NCI-H1417 (cell line): ENCODE measurements at regions not wholly inside any gene's neighbourhood (a gene's known extent, or its start where the extent isn't known, plus 50 kb on each side); places are given as distances from the start of the nearest gene placed in this dataset.
A peak's percentile ranks its signal among the peaks of the same experiment; 100 is the strongest.

Experiments
- DNase-seq, 3 experiments: peaks; one replicate each; lab custom pipeline; 2025; lab: John Stamatoyannopoulos, UW

- DNase-seq: no peak
Measured at GRCh38 chr3:29057326-29057725, 223.5 kb upstream of the RBMS3 start.

- DNase-seq: peak in 2 of 3 experiments; percentile 14 to 44
Measured at GRCh38 chr3:29064085-29064484, 216.8 kb upstream of the RBMS3 start.

- DNase-seq: peak; percentile 44 to 80 (median 75)
Measured at GRCh38 chr3:29065211-29065785, 215.6 kb upstream of the RBMS3 start.

GRCh38 chr3:29067007-29067406, 213.9 kb upstream of the RBMS3 start:
- no peak for DNase-seq

GRCh38 chr3:29070959-29071634, 209.8 kb upstream of the RBMS3 start:
- DNase-seq: no peak

- no peak for DNase-seq
Measured at GRCh38 chr3:29072611-29073010, 208.3 kb upstream of the RBMS3 start.

- DNase-seq: no peak
Measured at GRCh38 chr3:29077356-29077755, 203.5 kb upstream of the RBMS3 start.

- no peak for DNase-seq
Measured at GRCh38 chr3:29079358-29079757, 201.5 kb upstream of the RBMS3 start.

- DNase-seq: no peak
Measured at GRCh38 chr3:29080967-29081366, 199.9 kb upstream of the RBMS3 start.

- DNase-seq: no peak
Measured at GRCh38 chr3:29083081-29083480, 197.8 kb upstream of the RBMS3 start.

GRCh38 chr3:29083676-29084075, 197.2 kb upstream of the RBMS3 start:
- DNase-seq: no peak

GRCh38 chr3:29088579-29088978, 192.3 kb upstream of the RBMS3 start:
- no peak for DNase-seq

GRCh38 chr3:29090912-29091597, 189.8 kb upstream of the RBMS3 start:
- no peak for DNase-seq

- no peak for DNase-seq
Measured at GRCh38 chr3:29091599-29092189, 189.2 kb upstream of the RBMS3 start.

GRCh38 chr3:29092348-29092747, 188.5 kb upstream of the RBMS3 start:
- no peak for DNase-seq

GRCh38 chr3:29099296-29099695, 181.6 kb upstream of the RBMS3 start:
- DNase-seq: no peak

GRCh38 chr3:29099775-29100174, 181.1 kb upstream of the RBMS3 start:
- no peak for DNase-seq

- DNase-seq: no peak
Measured at GRCh38 chr3:29100292-29100691, 180.6 kb upstream of the RBMS3 start.

- no peak for DNase-seq
Measured at GRCh38 chr3:29128001-29128400, 152.9 kb upstream of the RBMS3 start.

GRCh38 chr3:29137601-29138000, 143.3 kb upstream of the RBMS3 start:
- DNase-seq: no peak

- DNase-seq: no peak
Measured at GRCh38 chr3:29138171-29138570, 142.7 kb upstream of the RBMS3 start.

GRCh38 chr3:29140666-29141065, 140.2 kb upstream of the RBMS3 start:
- DNase-seq: peak in 1 of 3 experiments; percentile 2
